ENCODE measurements at regions not wholly inside any gene's neighbourhood (a gene's known extent, or its start where the extent isn't known, plus 50 kb on each side); places are given as distances from the start of the nearest gene placed in this dataset.
"Not testable (repeated sequence)": the region's sequence is repeated elsewhere in the genome, so short reads cannot be mapped to it uniquely, and the experiment has no call there.

- H3K27ac ChIP-seq, result no peak overlapping the region
- TF ChIP-seq, protein P1, sequence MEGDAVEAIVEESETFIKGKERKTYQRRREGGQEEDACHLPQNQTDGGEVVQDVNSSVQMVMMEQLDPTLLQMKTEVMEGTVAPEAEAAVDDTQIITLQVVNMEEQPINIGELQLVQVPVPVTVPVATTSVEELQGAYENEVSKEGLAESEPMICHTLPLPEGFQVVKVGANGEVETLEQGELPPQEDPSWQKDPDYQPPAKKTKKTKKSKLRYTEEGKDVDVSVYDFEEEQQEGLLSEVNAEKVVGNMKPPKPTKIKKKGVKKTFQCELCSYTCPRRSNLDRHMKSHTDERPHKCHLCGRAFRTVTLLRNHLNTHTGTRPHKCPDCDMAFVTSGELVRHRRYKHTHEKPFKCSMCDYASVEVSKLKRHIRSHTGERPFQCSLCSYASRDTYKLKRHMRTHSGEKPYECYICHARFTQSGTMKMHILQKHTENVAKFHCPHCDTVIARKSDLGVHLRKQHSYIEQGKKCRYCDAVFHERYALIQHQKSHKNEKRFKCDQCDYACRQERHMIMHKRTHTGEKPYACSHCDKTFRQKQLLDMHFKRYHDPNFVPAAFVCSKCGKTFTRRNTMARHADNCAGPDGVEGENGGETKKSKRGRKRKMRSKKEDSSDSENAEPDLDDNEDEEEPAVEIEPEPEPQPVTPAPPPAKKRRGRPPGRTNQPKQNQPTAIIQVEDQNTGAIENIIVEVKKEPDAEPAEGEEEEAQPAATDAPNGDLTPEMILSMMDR (conservative IDR thresholded peaks at IDR 0.05), result no peak
These were observed 1465.3 kb upstream of the GBE1 start for GRCh38 chr3:83226751-83227150.

GRCh38 chr3:83224101-83224868 is 1462.8 kb upstream of the GBE1 start:
- H3K27ac ChIP-seq, result no peak overlapping the region
- TF ChIP-seq, protein P1 (conservative IDR thresholded peaks at IDR 0.05), result no peak

GRCh38 chr3:83218383-83219200 is 1457.1 kb upstream of the GBE1 start:
- TF ChIP-seq, protein P1 (conservative IDR thresholded peaks at IDR 0.05), result no peak
- no peak overlapping the region for H3K27ac ChIP-seq

GRCh38 chr3:83217595-83218118 is 1456.2 kb upstream of the GBE1 start:
- H3K27ac ChIP-seq, result not testable (repeated sequence)

GRCh38 chr3:83216919-83217594 is 1455.6 kb upstream of the GBE1 start:
- no peak overlapping the region for H3K27ac ChIP-seq
- TF ChIP-seq, protein P1 (conservative IDR thresholded peaks at IDR 0.05), result no peak

DNA sequence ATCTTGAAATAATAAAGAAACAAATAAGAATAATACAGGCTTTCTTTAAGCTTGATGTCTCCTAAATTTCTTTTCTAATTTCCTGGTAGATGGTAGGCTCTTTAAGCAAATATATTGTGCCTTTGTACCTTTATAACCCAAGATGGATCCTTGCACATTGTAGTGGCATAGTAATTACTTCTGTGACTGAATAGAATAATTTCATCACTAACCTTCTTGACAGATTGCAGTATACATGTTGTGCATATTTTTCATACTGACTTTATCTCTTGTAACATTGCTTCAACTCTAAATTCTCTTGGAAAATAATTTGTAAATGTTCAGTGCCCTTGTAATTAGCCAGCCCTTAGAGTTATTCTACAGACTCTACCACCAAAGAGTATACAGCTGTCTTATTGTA is 1433.8 kb upstream of the GBE1 start:
- no peak overlapping the region for H3K27ac ChIP-seq
- TF ChIP-seq, protein P1 (conservative IDR thresholded peaks at IDR 0.05), result no peak

DNA sequence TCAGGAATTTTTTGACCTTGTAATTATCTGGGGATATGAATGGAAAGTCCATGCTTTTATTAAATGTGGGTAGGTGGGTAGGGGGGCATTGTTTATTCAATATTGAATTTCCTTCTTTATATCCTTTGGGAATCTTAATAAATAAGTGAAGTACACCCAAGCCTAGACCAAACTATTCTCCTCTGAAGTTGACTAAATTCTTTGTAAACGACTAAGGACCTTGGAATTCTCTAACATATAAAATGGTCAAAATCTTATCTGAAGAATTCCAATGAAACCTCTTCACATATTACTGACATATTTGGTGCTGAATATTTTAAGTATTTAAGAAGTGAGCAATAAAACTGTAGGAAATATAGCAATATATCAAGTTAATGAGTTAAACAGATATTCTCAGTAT is 1432.1 kb upstream of the GBE1 start:
- TF ChIP-seq, protein P1 (conservative IDR thresholded peaks at IDR 0.05), result no peak
- H3K27ac ChIP-seq, result no peak overlapping the region
